ENCODE measurements at regions not wholly inside any gene's neighbourhood (a gene's known extent, or its start where the extent isn't known, plus 50 kb on each side); places are given as distances from the start of the nearest gene placed in this dataset.

DNA sequence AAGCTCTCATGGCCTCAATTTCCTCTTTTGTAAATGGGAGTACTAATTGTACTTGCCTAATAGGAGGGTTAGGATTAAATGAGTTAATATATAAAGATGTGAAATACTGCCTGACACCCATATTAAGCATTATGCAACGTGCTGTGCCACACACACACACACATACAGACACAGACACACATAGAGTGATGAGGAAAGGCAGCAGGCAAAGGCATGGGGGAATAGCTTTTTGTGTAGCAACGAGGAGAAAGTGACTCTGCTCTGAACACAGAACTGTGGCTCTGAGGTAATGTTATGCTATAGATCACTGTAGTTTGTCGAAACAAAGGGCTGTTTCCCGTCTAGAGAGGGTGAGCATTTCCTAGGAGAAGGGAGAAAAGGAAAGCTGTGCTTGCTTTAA, 233.3 kb upstream of the SLCO3A1 start:
- H3K27ac ChIP-seq (ENCODE audit: low read length), result peak overlapping the region; percentile 25
- no peaks in the 10 kb centered on the region for H3K9me3 ChIP-seq (ENCODE audit: low read length)
- H3K79me2 ChIP-seq (replicated peaks; ENCODE audit: insufficient read depth, low read length), result no peaks in the 10 kb centered on the region
- no peaks in the 10 kb centered on the region for H4K20me1 ChIP-seq (ENCODE audit: insufficient read depth)
- peak overlapping the region; percentile 17 for H3K9ac ChIP-seq (ENCODE audit: low read length)
- no peak overlapping the region for H3K4me2 ChIP-seq (ENCODE audit: low read length)
- H3K27me3 ChIP-seq (ENCODE audit: insufficient read depth, low read depth, low read length), result no peaks in the 10 kb centered on the region
- no peaks in the 10 kb centered on the region for H3F3A ChIP-seq (ENCODE audit: insufficient read depth, low read length, poor library complexity, severe bottlenecking)
- H3K4me3 ChIP-seq (ENCODE audit: low read length), result no peak overlapping the region
- no peak overlapping the region for H2AFZ ChIP-seq (ENCODE audit: low read depth, low read length)
- no peaks in the 10 kb centered on the region for H3K9me2 ChIP-seq (ENCODE audit: insufficient read depth, low read length)
- H3K36me3 ChIP-seq (ENCODE audit: insufficient read depth, low read length), result no peaks in the 10 kb centered on the region
- TF ChIP-seq RAD21 (conservative IDR thresholded peaks at IDR 0.05) (no peak), EP300 (conservative IDR thresholded peaks at IDR 0.05; ENCODE audit: poor library complexity, severe bottlenecking) (no peak), MXI1 (conservative IDR thresholded peaks at IDR 0.05; ENCODE audit: poor library complexity, severe bottlenecking) (no peak), POLR2AphosphoS5 (IDR thresholded peaks at IDR 0.05) (no peak), SMC3 (conservative IDR thresholded peaks at IDR 0.05; ENCODE audit: poor library complexity) (no peak), TAF1 (IDR thresholded peaks at IDR 0.05; ENCODE audit: low read depth) (no peak), EZH2 (IDR thresholded peaks at IDR 0.05; ENCODE audit: borderline replicate concordance, insufficient read depth, low read length, poor library complexity, severe bottlenecking) (no peak)
- TF ChIP-seq, protein P1, sequence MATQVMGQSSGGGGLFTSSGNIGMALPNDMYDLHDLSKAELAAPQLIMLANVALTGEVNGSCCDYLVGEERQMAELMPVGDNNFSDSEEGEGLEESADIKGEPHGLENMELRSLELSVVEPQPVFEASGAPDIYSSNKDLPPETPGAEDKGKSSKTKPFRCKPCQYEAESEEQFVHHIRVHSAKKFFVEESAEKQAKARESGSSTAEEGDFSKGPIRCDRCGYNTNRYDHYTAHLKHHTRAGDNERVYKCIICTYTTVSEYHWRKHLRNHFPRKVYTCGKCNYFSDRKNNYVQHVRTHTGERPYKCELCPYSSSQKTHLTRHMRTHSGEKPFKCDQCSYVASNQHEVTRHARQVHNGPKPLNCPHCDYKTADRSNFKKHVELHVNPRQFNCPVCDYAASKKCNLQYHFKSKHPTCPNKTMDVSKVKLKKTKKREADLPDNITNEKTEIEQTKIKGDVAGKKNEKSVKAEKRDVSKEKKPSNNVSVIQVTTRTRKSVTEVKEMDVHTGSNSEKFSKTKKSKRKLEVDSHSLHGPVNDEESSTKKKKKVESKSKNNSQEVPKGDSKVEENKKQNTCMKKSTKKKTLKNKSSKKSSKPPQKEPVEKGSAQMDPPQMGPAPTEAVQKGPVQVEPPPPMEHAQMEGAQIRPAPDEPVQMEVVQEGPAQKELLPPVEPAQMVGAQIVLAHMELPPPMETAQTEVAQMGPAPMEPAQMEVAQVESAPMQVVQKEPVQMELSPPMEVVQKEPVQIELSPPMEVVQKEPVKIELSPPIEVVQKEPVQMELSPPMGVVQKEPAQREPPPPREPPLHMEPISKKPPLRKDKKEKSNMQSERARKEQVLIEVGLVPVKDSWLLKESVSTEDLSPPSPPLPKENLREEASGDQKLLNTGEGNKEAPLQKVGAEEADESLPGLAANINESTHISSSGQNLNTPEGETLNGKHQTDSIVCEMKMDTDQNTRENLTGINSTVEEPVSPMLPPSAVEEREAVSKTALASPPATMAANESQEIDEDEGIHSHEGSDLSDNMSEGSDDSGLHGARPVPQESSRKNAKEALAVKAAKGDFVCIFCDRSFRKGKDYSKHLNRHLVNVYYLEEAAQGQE (IDR thresholded peaks at IDR 0.05; ENCODE audit: borderline replicate concordance), result no peak
- TF ChIP-seq, protein P2, sequence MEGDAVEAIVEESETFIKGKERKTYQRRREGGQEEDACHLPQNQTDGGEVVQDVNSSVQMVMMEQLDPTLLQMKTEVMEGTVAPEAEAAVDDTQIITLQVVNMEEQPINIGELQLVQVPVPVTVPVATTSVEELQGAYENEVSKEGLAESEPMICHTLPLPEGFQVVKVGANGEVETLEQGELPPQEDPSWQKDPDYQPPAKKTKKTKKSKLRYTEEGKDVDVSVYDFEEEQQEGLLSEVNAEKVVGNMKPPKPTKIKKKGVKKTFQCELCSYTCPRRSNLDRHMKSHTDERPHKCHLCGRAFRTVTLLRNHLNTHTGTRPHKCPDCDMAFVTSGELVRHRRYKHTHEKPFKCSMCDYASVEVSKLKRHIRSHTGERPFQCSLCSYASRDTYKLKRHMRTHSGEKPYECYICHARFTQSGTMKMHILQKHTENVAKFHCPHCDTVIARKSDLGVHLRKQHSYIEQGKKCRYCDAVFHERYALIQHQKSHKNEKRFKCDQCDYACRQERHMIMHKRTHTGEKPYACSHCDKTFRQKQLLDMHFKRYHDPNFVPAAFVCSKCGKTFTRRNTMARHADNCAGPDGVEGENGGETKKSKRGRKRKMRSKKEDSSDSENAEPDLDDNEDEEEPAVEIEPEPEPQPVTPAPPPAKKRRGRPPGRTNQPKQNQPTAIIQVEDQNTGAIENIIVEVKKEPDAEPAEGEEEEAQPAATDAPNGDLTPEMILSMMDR (IDR thresholded peaks at IDR 0.05; ENCODE audit: poor library complexity, severe bottlenecking), result no peak

DNA sequence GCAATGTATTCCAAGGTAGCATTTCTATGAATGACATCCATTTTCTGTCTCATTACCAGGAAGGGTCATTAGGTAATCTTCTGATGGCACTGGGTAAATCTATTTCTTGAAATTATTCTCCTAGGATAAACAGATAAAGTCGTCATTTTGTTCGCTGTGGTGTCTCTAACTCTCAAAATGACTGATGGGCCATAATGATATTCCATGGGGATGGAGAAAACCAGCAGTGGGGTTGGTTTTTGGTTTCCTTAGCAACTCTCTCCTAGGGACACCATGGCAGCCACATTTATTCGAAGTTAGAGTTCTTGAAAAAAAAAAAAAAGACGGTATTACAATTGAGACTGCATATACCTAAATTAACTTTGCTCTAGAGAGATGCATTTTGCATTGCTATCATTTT, 231.3 kb upstream of the SLCO3A1 start:
- Histone ChIP-seq H2AFZ (ENCODE audit: low read depth, low read length) (no peak overlapping the region), H3K27me3 (ENCODE audit: insufficient read depth, low read depth, low read length) (no peaks in the 10 kb centered on the region), H3K79me2 (replicated peaks; ENCODE audit: insufficient read depth, low read length) (no peaks in the 10 kb centered on the region), H3K9ac (ENCODE audit: low read length) (no peak overlapping the region), H3K27ac (ENCODE audit: low read length) (peak overlapping the region; percentile 49), H3K36me3 (ENCODE audit: insufficient read depth, low read length) (no peaks in the 10 kb centered on the region), H3F3A (ENCODE audit: insufficient read depth, low read length, poor library complexity, severe bottlenecking) (no peaks in the 10 kb centered on the region), H3K4me2 (ENCODE audit: low read length) (peak overlapping the region; percentile 42), H3K4me3 (ENCODE audit: low read length) (peak overlapping the region; percentile 26), H4K20me1 (ENCODE audit: insufficient read depth) (no peaks in the 10 kb centered on the region), H3K9me2 (ENCODE audit: insufficient read depth, low read length) (no peaks in the 10 kb centered on the region), H3K9me3 (ENCODE audit: low read length) (no peaks in the 10 kb centered on the region)
- TF ChIP-seq POLR2AphosphoS5 (IDR thresholded peaks at IDR 0.05) (peak; percentile 44), EP300 (conservative IDR thresholded peaks at IDR 0.05; ENCODE audit: poor library complexity, severe bottlenecking) (peak; percentile 57), TAF1 (IDR thresholded peaks at IDR 0.05; ENCODE audit: low read depth) (no peak), RAD21 (conservative IDR thresholded peaks at IDR 0.05) (no peak), EZH2 (IDR thresholded peaks at IDR 0.05; ENCODE audit: borderline replicate concordance, insufficient read depth, low read length, poor library complexity, severe bottlenecking) (no peak), MXI1 (conservative IDR thresholded peaks at IDR 0.05; ENCODE audit: poor library complexity, severe bottlenecking) (no peak), SMC3 (conservative IDR thresholded peaks at IDR 0.05; ENCODE audit: poor library complexity) (no peak)
- TF ChIP-seq, protein P1 (IDR thresholded peaks at IDR 0.05; ENCODE audit: borderline replicate concordance), result no peak
- TF ChIP-seq, protein P2 (IDR thresholded peaks at IDR 0.05; ENCODE audit: poor library complexity, severe bottlenecking), result no peak
